CD14-positive monocyte (primary cell): ENCODE measurements at regions not wholly inside any gene's neighbourhood (a gene's known extent, or its start where the extent isn't known, plus 50 kb on each side); places are given as distances from the start of the nearest gene placed in this dataset.

Source experiments
- DNase-seq, 3 donors: peaks; one replicate each; pipeline ENCODE4 v3.0.0-alpha.2; 2011 to 2022
- H2AFZ ChIP-seq: 2 replicates; pipeline ENCODE4 v1.6.0; 2012; ENCODE audit warnings: mild to moderate bottlenecking, low read depth, low read length, inconsistent platforms; ENCODE audit not compliant: insufficient read depth, poor library complexity, severe bottlenecking
- H3K27ac ChIP-seq, 2 donors: 1 replicate in 1 of 2; 2 replicates in 1 of 2; pipeline ENCODE4 v1.5.1; 2012 to 2013; ENCODE audit warnings: low read length in 2 of 2, control low read depth in 1 of 2, inconsistent platforms in 1 of 2, low read depth in 1 of 2, mild to moderate bottlenecking in 1 of 2
- H3K27me3 ChIP-seq, 2 donors: one replicate each; pipeline versions ENCODE4 v1.6.0 to v1.6.1; 2011 to 2013; ENCODE audit warnings: low read length in 2 of 2; ENCODE audit not compliant: control insufficient read depth in 2 of 2, insufficient read depth in 2 of 2
- H3K36me3 ChIP-seq, 2 donors: replicated peaks in 1 of 2; 1 replicate in 1 of 2; 2 replicates in 1 of 2; pipeline versions ENCODE4 v1.5.1 to v1.6.1; 2012 to 2013; ENCODE audit warnings: low read length in 2 of 2, control low read depth in 1 of 2, inconsistent platforms in 1 of 2, mild to moderate bottlenecking in 1 of 2; ENCODE audit not compliant: insufficient read depth in 2 of 2, control insufficient read depth in 1 of 2
- H3K4me1 ChIP-seq, 2 donors: 1 replicate in 1 of 2; 2 replicates in 1 of 2; pipeline versions ENCODE4 v1.5.1 to v1.6.1; 2012 to 2013; ENCODE audit warnings: low read length in 2 of 2, control low read depth in 1 of 2, inconsistent platforms in 1 of 2, mild to moderate bottlenecking in 1 of 2, moderate library complexity in 1 of 2; ENCODE audit not compliant: insufficient read depth in 2 of 2, control insufficient read depth in 1 of 2
- H3K4me2 ChIP-seq: replicated peaks from 2 replicates; pipeline ENCODE3; 2012; ENCODE audit warnings: low read length, moderate library complexity, mild to moderate bottlenecking; ENCODE audit not compliant: poor library complexity, severe bottlenecking; ENCODE audit errors: extremely low read depth
- H3K4me3 ChIP-seq, 3 experiments: fragments of 200-600 bp in 1 of 3; sonication (generic) in 1 of 3; replicated peaks in 1 of 3; 1 replicate in 2 of 3; 2 replicates in 1 of 3; pipeline ENCODE4 v1.5.1; 2011 to 2013; ENCODE audit warnings: low read length in 3 of 3, mild to moderate bottlenecking in 3 of 3, control low read depth in 2 of 3, low read depth in 2 of 3, inconsistent platforms in 1 of 3, moderate library complexity in 1 of 3
- H3K79me2 ChIP-seq: 2 replicates; pipeline ENCODE4 v1.6.0; 2012; ENCODE audit warnings: mild to moderate bottlenecking, control low read depth, inconsistent platforms, low read length, moderate library complexity; ENCODE audit not compliant: insufficient read depth
- H3K9ac ChIP-seq: 2 replicates; pipeline ENCODE4 v1.6.0; 2017; ENCODE audit warnings: low read length, mild to moderate bottlenecking; ENCODE audit not compliant: insufficient read depth, poor library complexity, severe bottlenecking
- H3K9me3 ChIP-seq, 2 donors: replicated peaks in 1 of 2; 1 replicate in 1 of 2; 2 replicates in 1 of 2; pipeline versions ENCODE4 v1.5.1 to v1.6.1; 2012 to 2013; ENCODE audit warnings: low read length in 2 of 2, control low read depth in 1 of 2; ENCODE audit not compliant: control insufficient read depth in 1 of 2, insufficient read depth in 1 of 2
- H4K20me1 ChIP-seq: 2 replicates; pipeline ENCODE4 v1.6.0; 2012; ENCODE audit warnings: mild to moderate bottlenecking, low read length, control low read depth, moderate library complexity; ENCODE audit not compliant: insufficient read depth
- H3K27ac Mint-ChIP-seq, 7 donors: one replicate each; pipeline ENCODE4 v1.8.0; 2020; ENCODE audit warnings: mild to moderate bottlenecking in 7 of 7, mixed read lengths in 7 of 7, moderate library complexity in 6 of 7, inconsistent platforms in 2 of 7
- H3K27me3 Mint-ChIP-seq, 3 donors: one replicate each; pipeline ENCODE4 v1.8.0; 2021 to 2022; ENCODE audit warnings: low read depth in 3 of 3, mild to moderate bottlenecking in 3 of 3, mixed read lengths in 3 of 3, moderate library complexity in 3 of 3, inconsistent platforms in 1 of 3
- H3K36me3 Mint-ChIP-seq, 2 donors: one replicate each; pipeline ENCODE4 v1.8.0; 2020; ENCODE audit warnings: mixed read lengths in 2 of 2, inconsistent platforms in 1 of 2, mild to moderate bottlenecking in 1 of 2
- H3K4me1 Mint-ChIP-seq: one replicate; pipeline ENCODE4 v1.8.0; 2020; ENCODE audit warnings: mild to moderate bottlenecking, mixed read lengths
- H3K4me3 Mint-ChIP-seq, 2 donors: one replicate each; pipeline ENCODE4 v1.8.0; 2020; ENCODE audit warnings: mild to moderate bottlenecking in 2 of 2, mixed read lengths in 2 of 2, moderate library complexity in 1 of 2
- H3K9me3 Mint-ChIP-seq, 7 donors: one replicate each; pipeline ENCODE4 v1.8.0; 2020 to 2022; ENCODE audit warnings: mixed read lengths in 7 of 7, mild to moderate bottlenecking in 6 of 7, moderate library complexity in 6 of 7, inconsistent platforms in 2 of 7
- CTCF ChIP-seq: fragments of 200-600 bp; IDR thresholded peaks from one replicate; pipeline ENCODE4 v1.8.0; 2022; ENCODE audit warnings: antibody characterized with exemption, mild to moderate bottlenecking
- WGBS: methylation state at CpG from one replicate; pipeline ENCODE4 v1.1.5; 2013; ENCODE audit warnings: missing lambda C conversion rate; ENCODE audit not compliant: insufficient coverage; 5-methylcytosine and 5-hydroxymethylcytosine counted together
- intact Hi-C, 2 donors: fragments of 100-400 bp; cut with micrococcal nuclease; formaldehyde crosslinking; loops; one replicate each; pipeline versions ENCODE4 v1.15.0 to v1.15.1; 2023

- no peak for TF ChIP-seq CTCF
- Histone ChIP-seq H3K36me3 (no peaks in the 10 kb centered on the region), H3K4me3 (no peak overlapping the region), H3K4me2 (no peak overlapping the region), H3K4me1 (no peaks in the 10 kb centered on the region), H3K27ac (no peak overlapping the region), H4K20me1 (no peaks in the 10 kb centered on the region), H2AFZ (no peak overlapping the region), H3K79me2 (no peaks in the 10 kb centered on the region), H3K27me3 (no peaks in the 10 kb centered on the region), H3K9ac (no peak overlapping the region), H3K9me3 (no peaks in the 10 kb centered on the region)
- Mint-ChIP-seq H3K9me3 (peaks cover 0 to 3% (median 2%) of the 10 kb centered on the region in 7 donors), H3K36me3 (no peaks in the 10 kb centered on the region), H3K4me1 (no peaks in the 10 kb centered on the region), H3K27me3 (peaks cover 0 to 2% (median 0%) of the 10 kb centered on the region in 3 donors), H3K4me3 (no peak overlapping the region), H3K27ac (no peak overlapping the region)
- WGBS: no CpG with 5 or more reads among the region's 1 CpG
- no peak for DNase-seq
- intact Hi-C loops: no loop called here
Measured at GRCh38 chr6:112906726-112907125, 559.6 kb downstream of the RFPL4B start.

- Histone ChIP-seq H3K27ac (no peak overlapping the region), H3K4me3 (no peak overlapping the region), H3K27me3 (no peaks in the 10 kb centered on the region), H4K20me1 (no peaks in the 10 kb centered on the region), H3K4me1 (no peaks in the 10 kb centered on the region), H3K9ac (no peak overlapping the region), H3K36me3 (no peaks in the 10 kb centered on the region), H3K9me3 (no peaks in the 10 kb centered on the region), H2AFZ (no peak overlapping the region), H3K79me2 (no peaks in the 10 kb centered on the region), H3K4me2 (no peak overlapping the region)
- peaks cover 0 to 2% (median 0%) of the 10 kb centered on the region in 3 donors for H3K27me3 Mint-ChIP-seq
- intact Hi-C loops: no loop called here
- TF ChIP-seq CTCF: no peak
- no peak for DNase-seq
- peaks cover 0 to 2% (median 0%) of the 10 kb centered on the region in 7 donors for H3K9me3 Mint-ChIP-seq
- H3K27ac Mint-ChIP-seq: no peak overlapping the region
- no peak overlapping the region for H3K4me3 Mint-ChIP-seq
- no peaks in the 10 kb centered on the region for H3K4me1 Mint-ChIP-seq
- no peaks in the 10 kb centered on the region for H3K36me3 Mint-ChIP-seq
Measured at GRCh38 chr6:112909781-112910180, 562.7 kb downstream of the RFPL4B start.
